ENCODE measurements at regions not wholly inside any gene's neighbourhood (a gene's known extent, or its start where the extent isn't known, plus 50 kb on each side); places are given as distances from the start of the nearest gene placed in this dataset.

- no peak for DNase-seq (ENCODE audit: low spot score)
- TF ChIP-seq, protein P1, sequence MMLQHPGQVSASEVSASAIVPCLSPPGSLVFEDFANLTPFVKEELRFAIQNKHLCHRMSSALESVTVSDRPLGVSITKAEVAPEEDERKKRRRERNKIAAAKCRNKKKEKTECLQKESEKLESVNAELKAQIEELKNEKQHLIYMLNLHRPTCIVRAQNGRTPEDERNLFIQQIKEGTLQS (IDR thresholded peaks at IDR 0.05) = no peak
- no peak for TF ChIP-seq CTCF (IDR thresholded peaks at IDR 0.05; ENCODE audit: low read depth, low read length, missing input control)
- TF ChIP-seq, protein P2, sequence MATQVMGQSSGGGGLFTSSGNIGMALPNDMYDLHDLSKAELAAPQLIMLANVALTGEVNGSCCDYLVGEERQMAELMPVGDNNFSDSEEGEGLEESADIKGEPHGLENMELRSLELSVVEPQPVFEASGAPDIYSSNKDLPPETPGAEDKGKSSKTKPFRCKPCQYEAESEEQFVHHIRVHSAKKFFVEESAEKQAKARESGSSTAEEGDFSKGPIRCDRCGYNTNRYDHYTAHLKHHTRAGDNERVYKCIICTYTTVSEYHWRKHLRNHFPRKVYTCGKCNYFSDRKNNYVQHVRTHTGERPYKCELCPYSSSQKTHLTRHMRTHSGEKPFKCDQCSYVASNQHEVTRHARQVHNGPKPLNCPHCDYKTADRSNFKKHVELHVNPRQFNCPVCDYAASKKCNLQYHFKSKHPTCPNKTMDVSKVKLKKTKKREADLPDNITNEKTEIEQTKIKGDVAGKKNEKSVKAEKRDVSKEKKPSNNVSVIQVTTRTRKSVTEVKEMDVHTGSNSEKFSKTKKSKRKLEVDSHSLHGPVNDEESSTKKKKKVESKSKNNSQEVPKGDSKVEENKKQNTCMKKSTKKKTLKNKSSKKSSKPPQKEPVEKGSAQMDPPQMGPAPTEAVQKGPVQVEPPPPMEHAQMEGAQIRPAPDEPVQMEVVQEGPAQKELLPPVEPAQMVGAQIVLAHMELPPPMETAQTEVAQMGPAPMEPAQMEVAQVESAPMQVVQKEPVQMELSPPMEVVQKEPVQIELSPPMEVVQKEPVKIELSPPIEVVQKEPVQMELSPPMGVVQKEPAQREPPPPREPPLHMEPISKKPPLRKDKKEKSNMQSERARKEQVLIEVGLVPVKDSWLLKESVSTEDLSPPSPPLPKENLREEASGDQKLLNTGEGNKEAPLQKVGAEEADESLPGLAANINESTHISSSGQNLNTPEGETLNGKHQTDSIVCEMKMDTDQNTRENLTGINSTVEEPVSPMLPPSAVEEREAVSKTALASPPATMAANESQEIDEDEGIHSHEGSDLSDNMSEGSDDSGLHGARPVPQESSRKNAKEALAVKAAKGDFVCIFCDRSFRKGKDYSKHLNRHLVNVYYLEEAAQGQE (IDR thresholded peaks at IDR 0.05) = no peak
- no peaks in the 10 kb centered on the region for H3K9me3 ChIP-seq (ENCODE audit: control insufficient read depth in 4 of 4, low read length in 3 of 4)
- 76% methylated on average over 4 of the region's 4 CpGs for WGBS
- H3K27ac ChIP-seq (ENCODE audit: low read depth in 1 of 2, low read length in 2 of 2) = no peak overlapping the region
- H3K27me3 ChIP-seq (ENCODE audit: control insufficient read depth in 4 of 4, insufficient read depth in 4 of 4, low read length in 3 of 4) = no peaks in the 10 kb centered on the region
- no peak overlapping the region for H3K9ac ChIP-seq (ENCODE audit: low read depth in 1 of 2, low read length in 2 of 2)
- no peaks in the 10 kb centered on the region for H3K4me1 ChIP-seq (ENCODE audit: control insufficient read depth in 4 of 4, insufficient read depth in 4 of 4, low read length in 3 of 4)
- H3K36me3 ChIP-seq (ENCODE audit: control insufficient read depth in 4 of 4, insufficient read depth in 3 of 4, low read depth in 1 of 4, low read length in 3 of 4) = no peaks in the 10 kb centered on the region
- no peak overlapping the region for H3K4me3 ChIP-seq (ENCODE audit: low read depth in 1 of 3, low read length in 3 of 3)
These were observed 220.7 kb downstream of the KCNJ2 start for GRCh38 chr17:70390049-70390448.

GRCh38 chr17:70394473-70395232, 225.3 kb downstream of the KCNJ2 start:
- H3K9me3 ChIP-seq (ENCODE audit: control insufficient read depth in 4 of 4, low read length in 3 of 4) = no peaks in the 10 kb centered on the region
- H3K27ac ChIP-seq (ENCODE audit: low read depth in 1 of 2, low read length in 2 of 2) = no peak overlapping the region
- no peaks in the 10 kb centered on the region for H3K27me3 ChIP-seq (ENCODE audit: control insufficient read depth in 4 of 4, insufficient read depth in 4 of 4, low read length in 3 of 4)
- H3K4me1 ChIP-seq (ENCODE audit: control insufficient read depth in 4 of 4, insufficient read depth in 4 of 4, low read length in 3 of 4) = no peaks in the 10 kb centered on the region
- H3K9ac ChIP-seq (ENCODE audit: low read depth in 1 of 2, low read length in 2 of 2) = no peak overlapping the region
- no peaks in the 10 kb centered on the region for H3K36me3 ChIP-seq (ENCODE audit: control insufficient read depth in 4 of 4, insufficient read depth in 3 of 4, low read depth in 1 of 4, low read length in 3 of 4)
- H3K4me3 ChIP-seq (ENCODE audit: low read depth in 1 of 3, low read length in 3 of 3) = no peak overlapping the region
- TF ChIP-seq HNF4G (IDR thresholded peaks at IDR 0.05) (no peak), SP1 (IDR thresholded peaks at IDR 0.05) (no peak), YY1 (IDR thresholded peaks at IDR 0.05) (no peak)
- TF ChIP-seq, protein P1 (IDR thresholded peaks at IDR 0.05) = no peak
- 83% methylated on average over 2 of the region's 2 CpGs for WGBS
- no peak for DNase-seq (ENCODE audit: low spot score)

DNA sequence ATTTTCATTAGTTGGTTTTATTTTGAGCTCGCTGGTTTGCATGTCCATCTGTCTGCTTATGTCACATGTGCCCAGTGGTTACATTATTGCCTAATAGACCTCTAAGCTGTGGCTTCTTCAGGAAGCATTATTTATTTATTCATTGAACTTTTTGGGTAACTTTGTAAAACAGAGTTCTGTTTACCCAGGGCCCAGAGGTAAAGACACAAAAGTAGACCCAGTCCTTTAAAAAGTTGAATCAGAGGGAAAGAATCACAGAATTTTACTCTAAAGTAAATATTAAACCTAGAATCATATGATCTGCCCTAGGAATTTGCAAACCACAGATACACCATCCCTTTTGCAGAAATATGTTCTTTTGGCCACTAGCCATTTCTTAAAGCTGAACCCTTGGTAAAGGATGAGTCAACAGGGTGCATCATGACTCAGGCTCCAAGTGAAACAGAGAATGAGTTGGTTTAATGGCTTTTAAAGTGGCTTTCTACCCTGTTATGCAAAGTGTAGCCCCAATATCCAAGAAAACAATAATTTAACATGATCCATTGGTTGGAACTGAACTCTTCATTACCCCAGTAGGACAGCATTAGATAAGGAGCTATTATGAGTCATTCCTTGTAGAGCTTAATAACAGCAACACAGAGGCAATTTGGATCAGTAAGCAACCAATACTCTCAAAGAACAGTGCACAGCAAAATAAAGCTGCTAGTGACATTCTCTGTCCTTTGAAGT, 236.3 kb downstream of the KCNJ2 start:
- H3K27ac ChIP-seq (ENCODE audit: low read depth in 1 of 2, low read length in 2 of 2) = no peak overlapping the region
- H3K4me3 ChIP-seq (ENCODE audit: low read depth in 1 of 3, low read length in 3 of 3) = no peak overlapping the region
- 62% methylated on average over 1 of the region's 1 CpG for WGBS
- DNase-seq (ENCODE audit: low spot score) = no peak
- no peaks in the 10 kb centered on the region for H3K27me3 ChIP-seq (ENCODE audit: control insufficient read depth in 4 of 4, insufficient read depth in 4 of 4, low read length in 3 of 4)
- H3K36me3 ChIP-seq (ENCODE audit: control insufficient read depth in 4 of 4, insufficient read depth in 3 of 4, low read depth in 1 of 4, low read length in 3 of 4) = no peaks in the 10 kb centered on the region
- H3K9me3 ChIP-seq (ENCODE audit: control insufficient read depth in 4 of 4, low read length in 3 of 4) = no peaks in the 10 kb centered on the region
- H3K9ac ChIP-seq (ENCODE audit: low read depth in 1 of 2, low read length in 2 of 2) = no peak overlapping the region
- H3K4me1 ChIP-seq (ENCODE audit: control insufficient read depth in 4 of 4, insufficient read depth in 4 of 4, low read length in 3 of 4) = no peaks in the 10 kb centered on the region
- TF ChIP-seq NR2F2 (IDR thresholded peaks at IDR 0.05) (no peak), RXRA (IDR thresholded peaks at IDR 0.05) (no peak), CTCF (IDR thresholded peaks at IDR 0.05; ENCODE audit: low read depth, low read length, missing input control) (no peak), HNF4A (conservative IDR thresholded peaks at IDR 0.05) (no peak), MAX (IDR thresholded peaks at IDR 0.05) (no peak), YY1 (IDR thresholded peaks at IDR 0.05) (no peak), FOXA1 (IDR thresholded peaks at IDR 0.05) (no peak), HNF4G (IDR thresholded peaks at IDR 0.05) (no peak), TAF1 (conservative IDR thresholded peaks at IDR 0.05) (no peak)
- TF ChIP-seq, protein P1 (IDR thresholded peaks at IDR 0.05) = no peak

Measured in liver (tissue), 8 donors.